ENCODE measurements at regions not wholly inside any gene's neighbourhood (a gene's known extent, or its start where the extent isn't known, plus 50 kb on each side); places are given as distances from the start of the nearest gene placed in this dataset.

- Histone ChIP-seq H3K4me3 (no peak overlapping the region), H3K27me3 (no peaks in the 10 kb centered on the region), H3K9me3 (no peaks in the 10 kb centered on the region), H3K27ac (no peak overlapping the region), H3K4me1 (no peaks in the 10 kb centered on the region), H3K36me3 (no peaks in the 10 kb centered on the region)
- intact Hi-C loops (cut with DNase I) = no loop called here
- TF ChIP-seq POLR2A (IDR thresholded peaks at IDR 0.05) = no peak
- TF ChIP-seq CTCF (IDR thresholded peaks at IDR 0.05) = no peak
- TF ChIP-seq POLR2AphosphoS5 (IDR thresholded peaks at IDR 0.05; ENCODE audit: insufficient read depth in 1 of 2, low read depth in 1 of 2) = no peak
- no peak for DNase-seq (ENCODE audit: extremely low spot score in 2 of 2)
Measured at GRCh38 chr10:1935912-1936311, 198.6 kb upstream of the ADARB2 start.

GRCh38 chr10:1933215-1933614, 195.9 kb upstream of the ADARB2 start:
- Histone ChIP-seq H3K9me3 (no peaks in the 10 kb centered on the region), H3K4me3 (no peak overlapping the region), H3K36me3 (no peaks in the 10 kb centered on the region), H3K27ac (no peak overlapping the region), H3K27me3 (no peaks in the 10 kb centered on the region), H3K4me1 (no peaks in the 10 kb centered on the region)
- intact Hi-C loops (cut with DNase I) = no loop called here
- no peak for DNase-seq (ENCODE audit: extremely low spot score in 2 of 2)
- no peak for TF ChIP-seq CTCF (IDR thresholded peaks at IDR 0.05)
- TF ChIP-seq POLR2AphosphoS5 (IDR thresholded peaks at IDR 0.05; ENCODE audit: insufficient read depth in 1 of 2, low read depth in 1 of 2) = no peak
- no peak for TF ChIP-seq POLR2A (IDR thresholded peaks at IDR 0.05)

- Histone ChIP-seq H3K27me3 (no peaks in the 10 kb centered on the region), H3K27ac (no peak overlapping the region), H3K4me1 (no peaks in the 10 kb centered on the region), H3K9me3 (no peaks in the 10 kb centered on the region), H3K4me3 (no peak overlapping the region), H3K36me3 (no peaks in the 10 kb centered on the region)
- no peak for DNase-seq (ENCODE audit: extremely low spot score in 2 of 2)
- intact Hi-C loops (cut with DNase I) = no loop called here
- TF ChIP-seq POLR2A (IDR thresholded peaks at IDR 0.05) = no peak
- TF ChIP-seq POLR2AphosphoS5 (IDR thresholded peaks at IDR 0.05; ENCODE audit: insufficient read depth in 1 of 2, low read depth in 1 of 2) = no peak
- TF ChIP-seq CTCF (IDR thresholded peaks at IDR 0.05) = no peak
Measured at GRCh38 chr10:1932692-1933094, 195.4 kb upstream of the ADARB2 start.

- intact Hi-C loops (cut with DNase I) = no loop called here
- no peak for TF ChIP-seq POLR2AphosphoS5 (IDR thresholded peaks at IDR 0.05; ENCODE audit: insufficient read depth in 1 of 2, low read depth in 1 of 2)
- TF ChIP-seq POLR2A (IDR thresholded peaks at IDR 0.05) = no peak
- DNase-seq (ENCODE audit: extremely low spot score in 2 of 2) = no peak
- Histone ChIP-seq H3K4me3 (no peak overlapping the region), H3K9me3 (no peaks in the 10 kb centered on the region), H3K4me1 (no peaks in the 10 kb centered on the region), H3K27me3 (no peaks in the 10 kb centered on the region), H3K36me3 (no peaks in the 10 kb centered on the region), H3K27ac (no peak overlapping the region)
Measured at GRCh38 chr10:1928606-1929005, 191.3 kb upstream of the ADARB2 start.

GRCh38 chr10:1923998-1924397, 186.7 kb upstream of the ADARB2 start:
- no peak for TF ChIP-seq POLR2A (IDR thresholded peaks at IDR 0.05)
- no peak for TF ChIP-seq CTCF (IDR thresholded peaks at IDR 0.05)
- TF ChIP-seq POLR2AphosphoS5 (IDR thresholded peaks at IDR 0.05; ENCODE audit: insufficient read depth in 1 of 2, low read depth in 1 of 2) = no peak
- intact Hi-C loops (cut with DNase I) = no loop called here

GRCh38 chr10:1923586-1923985, 186.3 kb upstream of the ADARB2 start:
- H3K4me1 ChIP-seq = no peaks in the 10 kb centered on the region
- no peak overlapping the region for H3K4me3 ChIP-seq
- H3K27ac ChIP-seq = no peak overlapping the region
- H3K36me3 ChIP-seq = no peaks in the 10 kb centered on the region
- DNase-seq (ENCODE audit: extremely low spot score in 2 of 2) = no peak
- TF ChIP-seq POLR2A (IDR thresholded peaks at IDR 0.05) (no peak), CTCF (IDR thresholded peaks at IDR 0.05) (no peak), POLR2AphosphoS5 (IDR thresholded peaks at IDR 0.05; ENCODE audit: insufficient read depth in 1 of 2, low read depth in 1 of 2) (no peak)
- no peaks in the 10 kb centered on the region for H3K9me3 ChIP-seq
- H3K27me3 ChIP-seq = no peaks in the 10 kb centered on the region
- intact Hi-C loops (cut with DNase I) = no loop called here

More at GRCh38 chr10:1923998-1924397, 186.7 kb upstream of the ADARB2 start:
- H3K36me3 ChIP-seq = no peaks in the 10 kb centered on the region
- H3K9me3 ChIP-seq = no peaks in the 10 kb centered on the region
- DNase-seq (ENCODE audit: extremely low spot score in 2 of 2) = no peak
- H3K4me3 ChIP-seq = no peak overlapping the region
- no peak overlapping the region for H3K27ac ChIP-seq
- no peaks in the 10 kb centered on the region for H3K27me3 ChIP-seq
- no peaks in the 10 kb centered on the region for H3K4me1 ChIP-seq
